GM13976 (cell line): ENCODE measurements at regions not wholly inside any gene's neighbourhood (a gene's known extent, or its start where the extent isn't known, plus 50 kb on each side); places are given as distances from the start of the nearest gene placed in this dataset.

Experiments
- DNase-seq: peaks from one replicate; pipeline ENCODE4 v3.0.0; 2012; ENCODE audit warnings: low spot score
- in situ Hi-C: fragments of 300-500 bp; cut with MboI; formaldehyde crosslinking; loops from one replicate; pipeline ENCODE4 v1.12.0; 2022; ENCODE audit warnings: low sequenced_read_pairs, mixed read lengths, inconsistent platforms; ENCODE audit not compliant: unreplicated experiment
- TF ChIP-seq, protein P1 (sequence below): IDR thresholded peaks from 2 replicates; pipeline ENCODE4 v1.5.1; 2012; ENCODE audit warnings: borderline replicate concordance, mild to moderate bottlenecking; ENCODE audit not compliant: insufficient read depth; ENCODE audit errors: extremely low read depth, missing control alignments, control extremely low read depth

- no peak for DNase-seq
- in situ Hi-C loops, result no loop called here
- TF ChIP-seq, protein P1, sequence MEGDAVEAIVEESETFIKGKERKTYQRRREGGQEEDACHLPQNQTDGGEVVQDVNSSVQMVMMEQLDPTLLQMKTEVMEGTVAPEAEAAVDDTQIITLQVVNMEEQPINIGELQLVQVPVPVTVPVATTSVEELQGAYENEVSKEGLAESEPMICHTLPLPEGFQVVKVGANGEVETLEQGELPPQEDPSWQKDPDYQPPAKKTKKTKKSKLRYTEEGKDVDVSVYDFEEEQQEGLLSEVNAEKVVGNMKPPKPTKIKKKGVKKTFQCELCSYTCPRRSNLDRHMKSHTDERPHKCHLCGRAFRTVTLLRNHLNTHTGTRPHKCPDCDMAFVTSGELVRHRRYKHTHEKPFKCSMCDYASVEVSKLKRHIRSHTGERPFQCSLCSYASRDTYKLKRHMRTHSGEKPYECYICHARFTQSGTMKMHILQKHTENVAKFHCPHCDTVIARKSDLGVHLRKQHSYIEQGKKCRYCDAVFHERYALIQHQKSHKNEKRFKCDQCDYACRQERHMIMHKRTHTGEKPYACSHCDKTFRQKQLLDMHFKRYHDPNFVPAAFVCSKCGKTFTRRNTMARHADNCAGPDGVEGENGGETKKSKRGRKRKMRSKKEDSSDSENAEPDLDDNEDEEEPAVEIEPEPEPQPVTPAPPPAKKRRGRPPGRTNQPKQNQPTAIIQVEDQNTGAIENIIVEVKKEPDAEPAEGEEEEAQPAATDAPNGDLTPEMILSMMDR, result no peak
Measured at GRCh38 chr6:138011413-138011812, 95.8 kb downstream of the PERP start.

DNA sequence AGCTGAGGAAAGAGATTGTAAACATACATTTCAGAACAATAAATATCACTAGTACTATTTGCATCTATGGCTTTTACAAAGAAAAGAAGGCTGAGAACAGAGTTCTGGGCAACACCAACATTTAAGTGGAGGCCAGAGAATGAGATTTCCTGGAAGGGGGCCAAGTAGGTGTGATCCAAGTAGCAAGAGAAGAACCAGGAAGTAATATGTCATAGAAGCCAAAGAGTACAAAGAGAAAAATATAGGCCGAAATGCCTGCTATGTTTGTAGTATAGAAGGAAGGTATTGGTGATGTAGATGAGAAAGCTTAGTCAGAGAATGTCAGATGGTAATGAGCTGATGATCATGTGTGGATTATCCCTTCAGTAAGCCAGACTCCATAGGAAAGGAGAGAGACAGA is 94.5 kb downstream of the PERP start:
- in situ Hi-C loops, result no loop called here
- DNase-seq, result no peak

DNA sequence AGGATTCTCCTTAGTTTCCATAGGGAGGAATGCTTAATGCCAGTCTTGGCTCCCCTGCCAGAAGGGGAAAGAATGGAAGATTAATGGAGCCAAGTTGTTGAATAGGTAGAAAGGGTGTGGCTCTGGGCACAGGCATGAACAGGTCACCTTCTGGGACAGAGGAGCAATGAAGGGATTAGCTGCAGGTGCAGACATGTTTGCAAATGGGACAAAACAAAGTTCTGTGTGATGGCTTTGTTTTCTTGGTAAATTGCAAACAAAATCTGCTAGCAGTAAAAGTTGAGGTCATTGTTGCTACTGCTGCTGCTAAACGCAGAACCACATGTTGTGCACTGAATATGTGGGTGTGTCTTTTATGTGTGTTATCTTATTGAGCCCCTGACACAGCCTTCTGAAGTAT is 93.3 kb downstream of the PERP start:
- DNase-seq, result no peak
- in situ Hi-C loops, result no loop called here
- TF ChIP-seq, protein P1, result no peak

More for the DNA sequence above, 94.5 kb downstream of the PERP start:
- TF ChIP-seq, protein P1, result no peak

DNA sequence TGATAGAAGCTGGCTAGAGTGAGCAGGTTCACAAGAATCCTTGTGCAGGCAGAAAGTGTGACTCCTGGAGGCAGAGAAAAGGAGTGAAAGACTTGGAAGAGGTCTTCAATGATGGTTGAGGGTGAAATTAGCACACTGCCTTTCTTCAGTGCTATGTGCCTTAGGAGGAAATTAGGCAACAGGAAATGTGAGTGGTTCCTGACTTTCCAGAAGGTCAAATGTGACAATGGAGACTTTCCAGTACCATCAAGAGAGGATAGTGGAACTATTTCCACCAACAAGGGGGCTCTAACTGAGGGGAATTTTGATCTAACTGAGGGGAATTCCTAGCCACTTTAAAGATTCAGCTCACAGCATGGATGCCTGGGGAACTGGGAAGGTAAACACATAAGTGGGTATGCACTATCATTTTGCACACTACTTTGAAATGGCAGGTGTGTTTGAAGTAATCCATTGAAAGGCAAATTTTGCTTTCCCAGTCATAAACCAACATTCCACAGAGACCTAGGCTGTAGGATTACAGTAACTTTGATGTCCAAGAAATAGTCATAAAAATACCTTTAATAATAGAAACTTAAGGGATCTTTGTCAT is 90.0 kb downstream of the PERP start:
- TF ChIP-seq, protein P1, result no peak
- DNase-seq, result no peak
- in situ Hi-C loops, result no loop called here

DNA sequence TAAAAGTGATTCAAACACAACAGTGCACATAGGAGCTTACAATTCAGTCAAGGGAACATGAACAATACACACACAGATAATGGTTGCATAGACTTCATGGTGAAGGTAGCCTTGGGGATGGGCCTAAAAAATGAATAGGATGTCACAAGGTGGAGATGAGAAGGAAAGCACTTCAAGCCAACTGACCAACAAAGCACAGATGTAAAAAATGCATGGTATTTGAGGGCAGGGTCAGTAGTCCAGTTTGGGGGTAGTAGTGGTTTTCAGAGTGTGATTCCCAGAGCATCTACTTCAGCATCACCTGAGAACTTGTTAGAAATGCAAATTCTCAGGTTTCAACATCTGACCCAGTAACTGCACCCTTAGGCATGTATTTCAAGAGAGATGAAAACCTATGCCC is 88.9 kb downstream of the PERP start:
- DNase-seq, result no peak
- TF ChIP-seq, protein P1, result no peak
- in situ Hi-C loops, result no loop called here

DNA sequence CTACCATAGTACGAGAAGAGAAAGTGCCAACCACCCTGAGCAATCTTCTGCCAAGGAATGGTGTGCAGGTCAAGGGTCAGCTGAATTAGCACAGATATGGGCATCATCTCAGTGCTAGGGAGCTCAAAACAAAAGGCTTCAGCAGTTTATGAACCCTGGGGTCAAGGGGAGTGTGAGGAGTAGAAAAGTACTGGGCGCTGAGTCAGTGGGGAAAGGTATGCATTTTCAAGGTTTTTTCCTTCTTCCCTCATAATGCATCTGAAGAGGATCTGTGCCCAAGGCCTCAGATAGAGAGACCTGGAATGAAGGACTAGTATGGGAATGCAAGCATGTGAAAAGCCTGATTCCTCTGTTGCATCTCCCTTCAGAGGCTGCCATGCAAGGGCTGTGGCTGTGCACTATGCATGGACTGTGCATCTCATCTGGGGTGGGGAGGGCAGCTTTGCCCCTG is 81.7 kb downstream of the PERP start:
- TF ChIP-seq, protein P1, result no peak
- in situ Hi-C loops, result no loop called here
- DNase-seq, result no peak

DNA sequence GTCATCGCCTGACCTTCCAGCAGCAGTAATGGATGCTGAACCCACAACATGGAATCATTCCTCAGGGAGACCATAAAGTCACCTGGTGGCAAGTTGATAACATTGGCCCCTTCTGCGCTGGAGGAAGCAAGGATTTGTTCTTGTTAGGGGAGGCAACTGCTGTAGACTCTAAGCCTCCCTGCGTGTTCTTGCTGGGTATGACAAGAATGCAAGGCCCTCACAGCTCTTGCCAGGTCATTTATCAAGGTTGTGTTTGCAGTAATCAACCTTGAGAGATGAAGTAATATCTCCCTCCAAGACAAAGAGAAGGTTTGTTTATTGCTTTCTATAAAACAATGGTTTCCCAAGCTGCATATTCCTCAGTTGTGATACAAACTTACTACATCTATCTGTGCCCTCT is 80.9 kb downstream of the PERP start:
- TF ChIP-seq, protein P1, result no peak
- in situ Hi-C loops, result no loop called here
- DNase-seq, result no peak
